GDM1 (cell line): ENCODE measurements at regions not wholly inside any gene's neighbourhood (a gene's known extent, or its start where the extent isn't known, plus 50 kb on each side); places are given as distances from the start of the nearest gene placed in this dataset.
"Not testable (repeated sequence)": the region's sequence is repeated elsewhere in the genome, so short reads cannot be mapped to it uniquely, and the experiment has no call there.

Source experiments
- DNase-seq: peaks from one replicate; lab custom pipeline; 2025; lab: John Stamatoyannopoulos, UW

DNA sequence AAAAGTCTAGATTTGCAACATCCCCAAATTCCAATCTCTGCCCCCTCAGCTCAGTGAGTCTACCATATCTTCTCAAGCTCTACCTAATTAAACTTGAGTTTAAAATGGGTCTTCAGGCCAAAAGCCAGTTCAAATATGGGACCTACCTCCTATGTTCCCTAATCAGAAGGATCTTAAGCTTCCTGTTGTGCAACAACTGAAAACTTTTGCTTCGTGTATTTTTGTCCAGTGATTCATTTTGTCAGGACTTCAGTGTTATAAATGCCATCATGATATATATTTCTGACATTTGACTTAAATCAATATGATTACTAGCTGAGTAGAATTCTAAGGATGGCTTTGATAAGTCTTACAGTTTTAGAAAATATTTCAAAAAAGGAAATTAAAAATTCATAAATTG, 622.6 kb upstream of the PTCHD4 start:
- DNase-seq = no peak

DNA sequence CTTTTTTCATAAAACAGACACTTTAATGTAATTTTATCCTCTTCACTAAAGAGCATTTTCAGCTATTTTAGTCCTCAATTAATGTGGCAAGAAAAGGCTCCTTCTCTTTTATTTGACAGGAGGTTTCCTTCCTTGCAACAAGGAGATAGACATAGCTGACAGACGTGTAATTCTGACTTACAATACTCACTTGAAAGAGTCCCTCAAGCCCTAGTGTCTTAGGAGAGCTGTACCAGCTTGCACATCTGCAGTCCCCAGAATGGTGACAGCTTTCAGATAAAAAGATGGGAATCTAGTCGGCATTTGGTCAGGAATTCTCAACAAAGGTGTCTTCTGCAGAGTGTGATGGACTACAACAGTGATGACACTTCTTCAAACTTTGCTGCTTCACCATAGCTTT, 603.7 kb upstream of the PTCHD4 start:
- no peak for DNase-seq

DNA sequence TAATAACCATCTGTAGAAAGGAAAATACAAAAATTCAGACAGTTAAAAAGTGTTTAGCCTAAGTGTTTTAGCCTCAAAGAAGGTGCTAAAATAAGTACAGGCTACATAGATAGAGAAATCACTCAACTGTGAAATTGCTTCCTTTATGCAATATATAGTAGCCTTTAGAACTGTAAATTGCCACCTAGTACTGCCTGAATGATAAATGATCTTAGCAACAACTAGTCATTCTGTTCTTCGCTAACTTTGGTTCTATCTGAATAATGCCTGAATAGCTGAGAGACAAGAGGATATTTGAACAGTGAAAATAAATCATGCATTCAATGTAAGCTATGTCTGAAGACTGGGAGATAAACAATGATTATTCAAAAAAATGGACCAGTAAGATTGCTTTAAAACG, 603.3 kb upstream of the PTCHD4 start:
- DNase-seq = no peak

DNA sequence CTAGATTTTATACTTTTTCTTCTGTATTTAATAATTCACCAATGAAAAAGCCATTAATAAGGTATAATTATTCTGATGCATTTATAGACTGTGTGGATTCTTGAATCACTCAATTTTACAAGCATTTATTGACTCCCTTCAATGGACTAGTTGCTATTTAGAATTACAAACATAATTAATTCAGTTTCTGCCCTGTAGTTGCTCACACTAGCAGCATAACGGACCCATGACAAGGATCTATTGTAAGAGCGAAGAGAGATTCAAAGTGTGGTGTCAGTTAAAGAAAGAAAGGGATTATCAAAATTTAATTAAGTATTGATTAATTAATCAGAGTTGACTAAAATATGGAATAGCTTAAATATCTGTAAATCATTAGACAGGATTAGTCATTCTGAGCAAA, 602.6 kb upstream of the PTCHD4 start:
- DNase-seq = no peak

DNA sequence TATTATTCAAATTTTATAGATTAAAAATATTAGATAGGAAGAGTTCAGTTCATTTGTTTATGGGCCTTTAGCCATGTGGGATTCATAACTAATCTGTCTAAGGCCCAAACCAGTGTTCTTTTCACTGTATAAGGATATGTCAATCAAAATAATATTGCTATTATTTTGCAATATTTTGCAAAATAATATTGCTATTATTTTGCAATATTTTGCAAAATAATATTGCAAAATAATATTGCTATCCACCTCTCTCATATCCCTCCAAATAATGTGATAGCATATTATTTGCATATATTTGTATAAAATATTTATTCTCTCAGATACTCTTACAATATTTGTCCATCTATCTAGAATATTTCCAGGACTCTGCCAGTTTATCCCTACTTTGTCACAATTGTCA, 595.3 kb upstream of the PTCHD4 start:
- no peak for DNase-seq

DNA sequence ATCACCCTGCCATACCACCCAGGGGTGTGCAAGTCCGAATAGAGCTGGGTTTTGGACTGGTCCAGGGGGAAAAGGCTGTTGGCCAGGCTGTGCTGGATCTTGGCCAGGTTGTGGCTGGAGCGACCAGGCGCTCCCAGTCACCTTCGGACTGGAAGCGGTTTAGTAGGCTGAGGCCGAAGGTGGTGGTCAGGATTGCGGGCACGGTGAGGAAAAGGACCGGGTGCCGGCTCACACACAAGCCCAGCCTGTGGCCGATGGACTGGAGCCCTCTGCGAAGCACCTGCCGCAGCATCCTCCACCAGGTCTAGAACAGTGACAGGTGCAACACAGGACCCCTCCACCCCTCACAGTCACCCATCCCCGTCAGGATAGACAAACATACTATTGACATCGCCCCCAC, 590.6 kb upstream of the PTCHD4 start:
- no peak for DNase-seq

DNA sequence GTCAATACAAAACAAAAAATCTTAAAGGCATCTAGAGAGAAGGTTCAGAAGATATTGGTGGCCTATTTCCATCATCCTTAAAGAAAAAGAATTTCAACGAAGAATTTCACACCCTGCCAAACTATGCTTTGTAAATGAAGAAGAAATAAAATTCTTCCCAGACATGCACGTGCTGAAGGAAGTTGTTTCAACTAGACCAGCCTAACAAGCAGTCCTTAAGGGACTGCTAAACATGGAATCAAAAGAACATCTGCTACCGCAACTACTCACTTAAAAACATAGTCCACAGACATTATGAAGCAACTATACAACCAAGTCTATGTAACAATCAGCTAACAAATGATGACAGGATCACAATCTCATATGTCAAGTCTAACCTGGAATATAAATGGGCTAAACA, 584.9 kb upstream of the PTCHD4 start:
- DNase-seq = no peak

DNA sequence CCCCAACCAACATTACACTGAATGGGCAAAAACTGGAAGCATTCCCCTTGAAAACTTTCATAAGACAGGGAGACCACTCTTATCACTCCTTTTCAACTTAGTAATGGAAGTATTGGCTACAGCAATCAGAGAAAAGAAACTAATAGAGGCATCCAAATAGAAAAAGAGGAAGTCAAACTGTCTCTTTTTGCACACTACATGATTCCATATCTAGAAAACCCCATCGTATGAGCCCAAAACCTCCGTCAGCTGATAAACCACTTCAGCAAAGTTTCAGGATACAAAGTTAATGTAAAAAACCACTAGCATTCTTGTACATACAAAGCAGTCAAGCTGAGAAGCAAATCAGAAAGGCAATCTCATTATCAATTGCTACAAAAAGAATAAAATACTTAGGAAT, 580.4 kb upstream of the PTCHD4 start:
- DNase-seq = no peak

DNA sequence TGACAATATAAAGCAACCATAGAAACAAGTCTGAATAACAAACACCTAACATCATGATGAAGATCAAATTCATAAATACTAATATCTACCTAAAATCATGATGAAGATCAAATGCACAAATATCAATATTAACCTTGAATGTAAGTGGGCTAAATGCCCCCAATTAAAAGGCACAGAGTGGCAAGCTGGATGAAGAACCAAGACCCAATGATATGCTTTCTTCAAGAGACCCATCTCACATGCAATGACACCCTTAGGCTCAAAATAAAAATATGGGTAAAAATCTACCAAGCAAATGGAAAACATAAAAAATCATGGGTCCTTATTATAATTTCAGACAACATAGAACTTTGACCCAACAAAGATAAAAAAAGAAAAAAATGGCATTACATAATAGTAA, 578.5 kb upstream of the PTCHD4 start:
- no peak for DNase-seq

DNA sequence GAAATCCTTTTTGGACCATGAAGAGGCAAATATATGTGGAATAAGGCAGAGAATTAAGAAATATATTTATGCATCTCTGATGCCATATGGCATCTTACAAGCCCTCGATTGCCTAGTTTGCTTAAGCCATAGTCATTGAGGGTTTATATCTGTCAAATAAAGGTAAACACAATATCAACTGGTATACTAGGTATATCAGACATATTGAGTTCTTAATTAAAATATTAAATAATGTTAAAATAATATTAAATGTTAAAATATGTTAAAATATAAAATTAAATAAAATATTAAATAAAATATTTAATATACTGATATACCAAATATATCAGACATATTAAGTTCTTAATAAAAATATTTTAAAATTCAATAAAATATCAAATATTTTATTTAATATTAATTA, 567.4 kb upstream of the PTCHD4 start:
- DNase-seq = no peak

DNA sequence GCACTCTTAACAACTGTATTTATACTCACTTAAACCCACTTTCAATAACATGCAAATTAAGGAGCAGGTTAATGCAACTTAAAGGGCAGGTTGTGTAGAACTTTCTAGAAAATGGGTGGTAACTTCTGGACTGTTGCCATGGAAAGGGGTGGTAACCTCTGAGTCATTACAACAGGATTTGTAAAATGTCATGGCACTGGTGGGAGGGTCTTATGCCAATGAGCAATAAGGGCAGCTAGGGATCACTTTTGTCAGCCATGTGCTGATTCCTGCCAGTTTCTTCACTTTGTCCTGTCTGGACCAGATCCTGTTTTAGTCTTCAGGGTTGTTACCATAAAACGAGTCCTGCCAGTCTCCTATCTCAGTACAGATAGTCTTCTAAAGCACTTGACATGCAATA, 560.5 kb upstream of the PTCHD4 start:
- DNase-seq = no peak

DNA sequence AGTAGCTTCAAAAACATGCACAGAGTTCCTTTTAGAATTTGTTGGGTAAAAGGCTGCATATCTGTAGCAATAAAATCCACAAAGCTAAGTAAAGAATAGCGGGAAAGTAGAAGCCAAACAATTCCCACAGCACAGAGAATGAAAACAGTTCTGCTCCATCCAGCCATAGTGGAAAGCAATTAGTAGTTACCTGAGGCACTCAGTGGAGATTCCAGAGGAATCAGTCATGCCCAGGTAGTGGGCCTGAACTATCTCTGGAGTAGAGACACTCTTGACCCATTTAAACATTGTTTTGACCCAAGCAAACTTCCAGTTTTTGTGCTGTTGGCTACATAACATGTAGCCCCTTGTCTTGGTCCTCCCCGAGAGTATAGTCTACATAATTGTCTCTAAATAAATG, 559.5 kb upstream of the PTCHD4 start:
- no peak for DNase-seq

DNA sequence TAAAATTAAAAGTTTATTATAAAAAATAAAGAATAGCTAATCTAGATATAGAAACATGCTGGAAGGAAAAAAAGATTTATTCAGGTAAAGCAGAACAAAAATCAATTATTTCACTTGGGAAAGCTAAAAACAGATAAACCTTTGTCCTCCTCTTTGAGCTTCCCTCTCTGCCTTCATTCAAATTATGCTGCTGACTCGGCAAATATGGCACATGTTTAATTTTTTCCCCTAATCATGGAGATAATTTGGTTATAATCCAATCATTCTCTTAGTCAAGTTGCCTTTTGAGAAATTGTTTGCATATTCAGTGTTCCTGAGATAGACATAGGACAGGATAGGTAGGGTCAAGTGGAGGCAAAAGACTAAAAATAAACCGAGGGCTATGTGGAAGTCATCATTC, 556.8 kb upstream of the PTCHD4 start:
- no peak for DNase-seq

DNA sequence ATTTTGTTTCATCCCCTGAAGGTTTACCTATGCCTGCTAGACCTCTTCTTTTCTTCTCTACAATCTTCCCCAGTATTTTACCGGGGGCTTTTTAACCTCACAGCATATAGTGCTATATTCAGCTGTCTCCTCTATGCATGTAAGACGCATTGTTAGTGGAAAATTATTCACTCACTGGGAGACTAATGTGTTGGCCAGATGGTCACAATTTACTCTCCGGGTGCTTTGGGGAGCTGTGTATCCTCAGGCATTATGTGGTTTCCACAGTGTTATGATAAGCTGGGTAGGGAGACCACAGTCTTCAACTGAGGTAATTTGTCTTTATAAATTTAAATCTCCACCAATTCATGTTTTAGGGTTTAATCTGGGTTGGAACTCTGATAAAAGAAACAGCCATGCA, 553.8 kb upstream of the PTCHD4 start:
- no peak for DNase-seq

DNA sequence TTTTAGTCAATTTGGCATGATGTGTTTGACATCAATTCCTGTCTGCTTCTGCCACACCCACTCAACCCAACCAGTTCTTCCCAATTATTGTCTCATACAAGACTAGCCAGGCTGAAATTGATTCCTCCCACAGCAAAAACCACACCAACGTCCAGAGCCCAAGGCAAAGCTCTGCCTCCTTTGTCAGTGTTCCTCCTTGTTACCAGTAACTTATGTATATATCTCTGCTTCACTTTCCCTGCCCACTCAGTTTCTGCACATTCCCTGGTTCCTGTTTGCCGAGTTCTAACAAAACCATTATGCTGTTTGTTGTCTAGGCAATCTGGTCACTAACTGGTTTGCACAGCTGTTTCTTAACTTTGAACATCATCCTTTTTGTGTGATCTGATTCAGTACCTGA, 547.9 kb upstream of the PTCHD4 start:
- no peak for DNase-seq

DNA sequence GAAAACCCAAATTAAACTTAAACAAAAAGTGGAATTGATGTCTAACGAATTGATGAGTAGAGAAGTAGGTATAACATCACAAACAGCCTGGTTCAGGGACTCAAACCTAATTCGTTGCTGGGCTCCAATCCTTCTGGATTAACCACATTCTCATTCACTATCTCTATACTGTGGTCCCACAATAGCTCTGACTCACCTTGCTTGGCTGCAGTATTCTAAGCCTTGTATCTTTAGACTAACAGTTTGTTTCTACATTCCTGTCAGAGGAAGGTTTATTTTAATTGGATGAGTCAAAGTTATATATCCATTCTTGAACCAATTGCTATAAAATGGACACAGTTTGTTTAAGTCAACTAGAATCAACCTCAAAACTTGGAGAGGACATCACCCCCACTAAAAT, 530.5 kb upstream of the PTCHD4 start:
- no peak for DNase-seq

DNA sequence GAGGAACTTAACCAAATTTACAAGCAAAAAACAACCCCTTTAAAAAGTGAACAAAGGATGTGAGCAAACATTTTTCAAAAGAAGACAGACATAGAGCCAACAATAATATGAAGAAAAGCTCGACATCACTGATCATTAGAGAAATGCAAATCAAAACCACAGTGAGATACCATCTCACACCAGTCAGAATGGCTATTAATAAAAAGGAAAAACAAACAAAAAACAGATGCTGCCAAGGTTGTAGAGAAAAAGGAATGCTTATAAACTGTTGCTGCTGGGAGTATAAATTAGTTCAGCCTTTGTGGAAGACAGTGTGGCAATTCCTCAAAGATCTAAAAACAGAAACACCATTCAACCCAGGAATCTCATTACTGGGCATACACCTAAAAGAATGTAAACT, 527.8 kb upstream of the PTCHD4 start:
- DNase-seq = not testable (repeated sequence)

DNA sequence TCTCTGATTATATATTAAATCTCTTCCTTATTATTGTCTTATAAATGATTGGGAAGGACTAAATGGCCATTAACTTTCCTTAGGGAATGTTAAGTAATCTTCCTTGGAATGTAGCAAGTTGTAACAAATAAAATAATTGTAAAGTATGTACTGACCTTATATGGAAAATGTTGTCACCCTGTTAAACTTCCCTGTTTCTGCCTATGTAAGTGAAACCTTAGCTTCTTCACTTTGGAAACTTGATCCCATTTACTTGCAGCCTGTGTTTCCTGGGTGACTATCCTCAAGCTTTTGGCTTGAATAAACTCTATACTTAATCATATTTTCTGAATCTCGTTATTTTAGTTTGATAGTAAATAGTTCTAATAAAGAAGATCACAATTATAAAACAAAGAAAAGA, 519.5 kb upstream of the PTCHD4 start:
- DNase-seq = no peak

DNA sequence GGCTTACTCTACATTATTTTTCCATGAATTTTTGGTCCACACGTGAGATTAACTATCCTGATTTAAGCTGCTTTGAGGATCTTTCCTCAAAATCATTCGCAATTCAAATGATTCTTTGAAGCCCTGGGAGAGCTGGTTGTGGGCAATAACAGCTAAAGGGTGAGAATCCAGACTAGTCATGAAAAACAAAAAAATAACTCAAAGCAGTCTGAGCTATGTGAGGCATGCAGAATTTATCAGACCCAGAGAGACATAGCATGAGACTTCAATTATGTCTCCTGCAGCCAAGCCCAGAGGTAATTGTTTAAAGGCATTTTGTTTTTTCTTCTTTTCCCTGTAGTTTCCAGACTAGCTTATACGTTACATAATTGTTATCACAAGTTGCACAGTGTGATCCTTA, 517.3 kb upstream of the PTCHD4 start:
- no peak for DNase-seq

DNA sequence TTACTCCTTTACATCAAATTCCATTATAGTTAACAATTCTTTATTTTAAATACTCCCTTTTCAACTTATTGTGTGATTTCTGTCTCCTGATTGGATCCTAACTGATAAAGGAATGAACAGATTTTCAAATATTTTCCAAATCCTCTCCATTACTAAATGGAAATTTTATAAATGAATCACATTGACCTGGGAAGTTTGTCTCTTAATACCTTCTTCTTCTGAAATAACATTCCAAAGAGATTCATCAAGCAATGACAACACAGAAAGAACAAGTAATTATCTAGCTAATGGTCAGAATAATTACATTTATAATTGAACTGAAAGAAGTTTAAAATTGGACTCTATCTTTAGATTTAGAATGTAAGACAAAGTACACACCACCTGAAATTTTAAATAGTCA, 515.4 kb upstream of the PTCHD4 start:
- DNase-seq = no peak

DNA sequence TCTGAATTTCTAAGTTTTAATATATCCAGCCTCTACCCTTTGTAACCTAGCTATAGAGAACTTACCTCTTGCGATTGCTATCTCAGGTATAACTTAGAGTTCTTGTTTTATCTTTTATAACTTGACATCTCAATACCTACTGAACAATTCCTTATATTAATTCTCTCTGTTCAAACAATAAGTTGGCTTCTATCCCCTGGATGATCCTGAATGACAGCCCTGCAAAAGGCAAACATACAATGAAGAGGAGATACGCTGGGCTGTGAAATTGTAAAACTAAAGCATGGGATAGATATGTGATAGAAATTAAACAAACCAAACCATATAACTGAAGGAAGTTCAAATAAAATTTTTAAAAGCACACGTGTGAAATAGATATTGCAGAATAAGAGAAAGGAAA, 513.6 kb upstream of the PTCHD4 start:
- DNase-seq = no peak

DNA sequence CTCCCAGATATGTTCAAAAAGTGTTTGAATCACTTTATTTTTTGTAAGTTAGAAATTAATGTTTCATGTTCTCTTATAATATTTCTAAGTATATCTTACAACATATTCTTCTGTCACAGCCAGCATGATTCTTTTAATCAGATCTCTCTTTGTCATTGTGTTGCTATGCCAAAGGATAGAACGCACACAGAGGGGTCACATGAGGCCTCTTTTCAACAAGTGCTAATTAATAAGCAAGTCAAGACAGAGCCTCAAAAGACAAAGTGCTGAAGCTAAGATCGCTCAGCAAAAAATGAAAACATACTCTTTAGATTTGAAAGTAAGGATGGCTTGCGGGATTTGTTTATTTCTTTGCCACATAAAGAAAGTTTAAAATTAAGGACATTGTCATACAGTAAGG, 508.8 kb upstream of the PTCHD4 start:
- DNase-seq = no peak

DNA sequence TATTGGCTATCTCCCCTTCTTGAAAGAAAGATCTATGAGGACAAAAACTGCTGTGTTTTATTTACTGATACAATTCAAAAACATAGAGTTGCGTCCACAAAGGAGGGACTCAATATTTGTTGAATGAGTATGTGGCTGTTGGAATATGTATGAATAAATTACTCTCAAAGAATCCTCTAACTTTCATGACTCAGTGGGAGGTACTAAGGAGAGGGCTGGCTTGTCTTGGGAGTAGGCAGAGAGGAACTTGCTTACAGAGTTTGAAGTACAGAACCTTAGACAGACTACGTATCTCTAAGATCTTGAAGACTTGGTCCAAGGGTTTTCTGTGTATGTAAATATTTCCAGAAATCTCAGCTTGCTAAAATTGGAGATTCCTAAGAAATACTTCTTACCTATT, 504.0 kb upstream of the PTCHD4 start:
- DNase-seq = no peak

DNA sequence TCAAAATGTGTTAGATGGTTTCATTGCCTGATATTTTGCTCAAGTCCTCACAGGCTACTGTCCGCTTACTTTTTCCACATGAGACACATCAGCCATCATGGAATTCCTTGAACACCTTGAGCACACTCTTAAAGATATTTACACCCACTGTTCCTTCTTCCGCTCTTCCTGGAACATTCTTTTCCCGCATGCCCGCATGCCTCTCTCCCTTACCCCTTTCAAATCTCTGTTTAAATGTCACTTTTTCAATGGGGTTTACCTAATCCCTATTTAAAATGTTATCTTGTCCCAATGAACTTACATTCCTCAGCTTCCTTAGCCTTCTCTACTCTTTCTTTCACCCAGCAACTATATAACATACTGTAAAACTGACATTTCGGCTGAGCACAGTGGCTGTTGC, 503.3 kb upstream of the PTCHD4 start:
- no peak for DNase-seq

DNA sequence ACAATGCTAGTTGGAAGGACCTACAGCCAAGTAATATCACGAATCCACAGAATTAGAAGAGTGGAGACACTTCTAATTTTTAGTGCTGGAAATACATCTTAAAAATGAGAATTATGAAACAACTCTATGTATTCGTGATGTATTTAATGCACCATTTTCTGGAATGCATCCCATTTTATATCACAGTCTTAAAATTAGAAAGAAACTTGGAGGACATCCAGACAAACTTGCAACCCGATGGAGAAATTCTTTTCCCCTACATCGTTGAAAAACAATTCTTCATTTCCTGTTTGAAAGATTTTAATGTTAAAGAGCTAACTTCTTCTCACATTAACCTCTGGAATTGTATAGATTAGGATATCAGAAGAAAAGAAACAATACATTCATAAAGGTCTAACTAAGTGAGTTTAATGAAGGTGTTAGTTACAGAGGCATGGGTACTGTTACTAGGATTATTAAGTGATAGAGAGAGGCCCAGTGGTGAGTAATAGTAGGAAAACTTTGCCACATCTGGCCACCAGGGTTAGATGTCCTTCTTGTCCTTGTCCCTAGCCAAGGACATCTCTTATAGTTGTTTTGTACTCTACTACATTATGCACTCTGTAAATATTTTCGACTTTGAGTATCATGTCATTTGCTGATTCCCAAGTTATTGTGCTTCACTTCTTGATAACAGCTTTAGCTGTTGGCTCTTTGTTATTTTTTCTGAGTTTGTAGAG, 502.4 kb upstream of the PTCHD4 start:
- no peak for DNase-seq
